Gastroesophageal sphincter (tissue), 3 donors: ENCODE measurements at regions not wholly inside any gene's neighbourhood (a gene's known extent, or its start where the extent isn't known, plus 50 kb on each side); places are given as distances from the start of the nearest gene placed in this dataset.

Experiments used
- POLR2A ChIP-seq, 2 donors: fragments of 450-650 bp; IDR thresholded peaks; one replicate each; pipeline ENCODE4 v1.6.1; 2017; ENCODE audit warnings: antibody characterized with exemption in 2 of 2, mild to moderate bottlenecking in 2 of 2, moderate library complexity in 1 of 2
- TF ChIP-seq, protein P1 (sequence below), 4 experiments: fragments of 200-600 bp in 2 of 4; fragments of 450-650 bp in 2 of 4; sonication (generic) in 1 of 4; IDR thresholded peaks; one replicate each; pipeline ENCODE4 v1.5.1; 2017 to 2019; ENCODE audit warnings: antibody characterized with exemption in 4 of 4, mild to moderate bottlenecking in 2 of 4, moderate library complexity in 2 of 4

- TF ChIP-seq, protein P1, sequence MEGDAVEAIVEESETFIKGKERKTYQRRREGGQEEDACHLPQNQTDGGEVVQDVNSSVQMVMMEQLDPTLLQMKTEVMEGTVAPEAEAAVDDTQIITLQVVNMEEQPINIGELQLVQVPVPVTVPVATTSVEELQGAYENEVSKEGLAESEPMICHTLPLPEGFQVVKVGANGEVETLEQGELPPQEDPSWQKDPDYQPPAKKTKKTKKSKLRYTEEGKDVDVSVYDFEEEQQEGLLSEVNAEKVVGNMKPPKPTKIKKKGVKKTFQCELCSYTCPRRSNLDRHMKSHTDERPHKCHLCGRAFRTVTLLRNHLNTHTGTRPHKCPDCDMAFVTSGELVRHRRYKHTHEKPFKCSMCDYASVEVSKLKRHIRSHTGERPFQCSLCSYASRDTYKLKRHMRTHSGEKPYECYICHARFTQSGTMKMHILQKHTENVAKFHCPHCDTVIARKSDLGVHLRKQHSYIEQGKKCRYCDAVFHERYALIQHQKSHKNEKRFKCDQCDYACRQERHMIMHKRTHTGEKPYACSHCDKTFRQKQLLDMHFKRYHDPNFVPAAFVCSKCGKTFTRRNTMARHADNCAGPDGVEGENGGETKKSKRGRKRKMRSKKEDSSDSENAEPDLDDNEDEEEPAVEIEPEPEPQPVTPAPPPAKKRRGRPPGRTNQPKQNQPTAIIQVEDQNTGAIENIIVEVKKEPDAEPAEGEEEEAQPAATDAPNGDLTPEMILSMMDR (IDR thresholded peaks at IDR 0.05): no peak
- no peak for TF ChIP-seq POLR2A (IDR thresholded peaks at IDR 0.05)
These were observed 122.2 kb downstream of the CDH26 start for GRCh38 chr20:60080401-60080800.
